OCI-LY3 (cell line): ENCODE measurements at regions not wholly inside any gene's neighbourhood (a gene's known extent, or its start where the extent isn't known, plus 50 kb on each side); places are given as distances from the start of the nearest gene placed in this dataset.

Source experiments
- CTCF ChIP-seq: fragments of 200-600, 300-600 bp; sonication (generic); IDR thresholded peaks from 2 replicates; pipeline ENCODE4 v1.5.1; 2014; ENCODE audit warnings: antibody characterized with exemption, low read length, low read depth
- EZH2phosphoT487 ChIP-seq: fragments of 200-600 bp; shearing (Covaris generic); IDR thresholded peaks from 2 replicates; pipeline ENCODE4 v1.6.1; 2018; ENCODE audit warnings: antibody characterized with exemption, mixed run types, low read depth

- TF ChIP-seq CTCF (no peak), EZH2phosphoT487 (no peak)
Measured at GRCh38 chr13:44252938-44253337, 120.7 kb upstream of the SERP2 start.
